H7 (cell line): ENCODE measurements at regions not wholly inside any gene's neighbourhood (a gene's known extent, or its start where the extent isn't known, plus 50 kb on each side); places are given as distances from the start of the nearest gene placed in this dataset.
A peak's percentile ranks its signal among the peaks of the same experiment; 100 is the strongest.
"Not testable (repeated sequence)": the region's sequence is repeated elsewhere in the genome, so short reads cannot be mapped to it uniquely, and the experiment has no call there.

Experiments
- DNase-seq: peaks from one replicate; pipeline ENCODE4 v3.0.0; 2012
- H3K27me3 ChIP-seq: 2 replicates; pipeline ENCODE4 v1.6.0; 2011; ENCODE audit warnings: mild to moderate bottlenecking, low read length; ENCODE audit not compliant: control insufficient read depth, insufficient read depth
- H3K36me3 ChIP-seq: replicated peaks from 2 replicates; pipeline ENCODE4 v1.5.1; 2011; ENCODE audit warnings: low read length; ENCODE audit not compliant: control insufficient read depth, insufficient read depth
- H3K4me3 ChIP-seq: 2 replicates; pipeline ENCODE4 v1.5.1; 2011; ENCODE audit warnings: low read depth, mild to moderate bottlenecking, control low read depth, low read length, moderate library complexity; ENCODE audit not compliant: insufficient read depth

GRCh38 chr5:131023498-131023865 lies 141.6 kb downstream of the HINT1 start:
- DNase-seq: no peak
- no peaks in the 10 kb centered on the region for H3K36me3 ChIP-seq
- H3K4me3 ChIP-seq: no peak overlapping the region
- no peaks in the 10 kb centered on the region for H3K27me3 ChIP-seq

GRCh38 chr5:131022811-131023497 lies 142.1 kb downstream of the HINT1 start:
- no peak for DNase-seq
- H3K36me3 ChIP-seq: no peaks in the 10 kb centered on the region
- no peak overlapping the region for H3K4me3 ChIP-seq
- no peaks in the 10 kb centered on the region for H3K27me3 ChIP-seq

DNA sequence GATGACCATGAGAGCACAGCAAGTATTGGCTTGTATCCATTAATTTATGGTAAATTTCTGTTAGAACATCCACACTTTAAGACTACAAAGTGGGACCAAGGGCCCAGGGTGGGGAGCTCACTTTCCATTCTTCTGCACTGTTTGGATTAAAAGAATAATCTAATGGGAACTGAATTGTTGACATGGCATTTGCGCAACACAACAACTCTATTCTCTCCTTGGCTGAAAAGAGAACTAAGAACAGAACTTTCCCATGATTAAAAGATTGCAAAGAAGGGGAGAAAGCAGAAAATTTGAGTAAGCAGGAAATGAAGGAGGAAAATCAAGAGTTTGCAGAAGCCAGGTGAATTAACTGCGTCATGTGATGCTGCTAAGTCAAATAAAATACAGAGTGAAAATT lies 143.4 kb downstream of the HINT1 start:
- no peak overlapping the region for H3K4me3 ChIP-seq
- H3K36me3 ChIP-seq: no peaks in the 10 kb centered on the region
- no peaks in the 10 kb centered on the region for H3K27me3 ChIP-seq
- DNase-seq: no peak

GRCh38 chr5:131019601-131020315 lies 145.3 kb downstream of the HINT1 start:
- no peak for DNase-seq
- no peak overlapping the region for H3K4me3 ChIP-seq
- no peaks in the 10 kb centered on the region for H3K36me3 ChIP-seq
- H3K27me3 ChIP-seq: no peaks in the 10 kb centered on the region

GRCh38 chr5:131019111-131019510 lies 145.9 kb downstream of the HINT1 start:
- Histone ChIP-seq H3K4me3 (no peak overlapping the region), H3K27me3 (no peaks in the 10 kb centered on the region), H3K36me3 (no peaks in the 10 kb centered on the region)
- DNase-seq: no peak

DNA sequence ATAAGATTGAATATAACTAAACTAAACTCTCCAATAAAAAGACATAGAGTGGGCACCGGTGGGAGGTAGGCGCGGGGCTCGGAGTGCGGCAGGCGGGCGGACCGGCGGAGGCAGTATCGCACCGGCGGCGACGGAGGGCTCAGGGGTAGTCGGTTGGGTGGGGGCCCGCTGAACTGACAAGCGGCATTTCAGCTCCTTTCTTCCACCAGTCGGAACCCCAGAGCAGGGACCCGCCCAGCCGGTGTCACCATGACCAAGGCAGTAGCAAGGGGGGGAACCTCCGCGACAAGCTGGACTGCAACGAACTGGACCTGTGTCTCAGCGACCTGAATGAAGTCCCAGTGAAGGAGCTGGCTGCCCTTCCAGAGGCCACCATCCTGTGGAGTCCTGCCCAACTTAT lies 156.7 kb downstream of the HINT1 start:
- H3K4me3 ChIP-seq: no peak overlapping the region
- H3K36me3 ChIP-seq: no peaks in the 10 kb centered on the region
- DNase-seq: no peak
- no peaks in the 10 kb centered on the region for H3K27me3 ChIP-seq

DNA sequence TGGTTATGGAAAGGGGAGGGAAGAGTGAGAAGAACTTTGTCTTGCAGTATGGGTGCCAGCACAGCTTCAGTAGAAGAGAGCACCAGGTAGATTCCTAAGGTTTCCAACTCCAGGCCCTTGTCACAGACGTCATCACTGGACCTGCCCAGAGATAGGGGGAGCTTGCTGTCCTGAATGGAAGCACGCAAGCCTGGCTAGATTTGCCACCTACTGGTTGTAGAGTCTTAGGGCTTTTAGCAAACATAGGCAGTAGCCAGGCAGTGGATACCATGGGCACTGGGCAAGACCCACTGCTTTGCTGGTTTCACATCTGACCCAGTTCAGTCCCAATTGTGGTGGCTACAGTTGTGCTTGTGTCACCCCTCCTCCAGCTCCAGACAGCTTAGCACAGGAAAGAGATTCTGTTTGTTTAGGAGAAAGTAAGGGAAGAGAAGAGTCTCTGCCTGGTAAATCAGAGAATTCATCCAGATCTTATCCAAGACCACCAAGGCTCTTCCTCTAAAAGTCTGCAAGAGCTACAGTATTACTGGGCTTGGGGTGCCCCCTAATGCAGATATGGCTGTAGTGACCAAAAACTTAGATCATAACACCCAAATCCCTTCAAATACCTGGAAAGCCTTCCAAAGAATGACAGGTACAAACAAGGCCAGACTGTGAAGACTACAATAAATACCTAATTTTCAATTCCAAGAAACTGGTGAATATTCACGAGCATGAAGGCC lies 158.9 kb downstream of the HINT1 start:
- Histone ChIP-seq H3K27me3 (no peaks in the 10 kb centered on the region), H3K36me3 (no peaks in the 10 kb centered on the region), H3K4me3 (no peak overlapping the region)
- DNase-seq: no peak

DNA sequence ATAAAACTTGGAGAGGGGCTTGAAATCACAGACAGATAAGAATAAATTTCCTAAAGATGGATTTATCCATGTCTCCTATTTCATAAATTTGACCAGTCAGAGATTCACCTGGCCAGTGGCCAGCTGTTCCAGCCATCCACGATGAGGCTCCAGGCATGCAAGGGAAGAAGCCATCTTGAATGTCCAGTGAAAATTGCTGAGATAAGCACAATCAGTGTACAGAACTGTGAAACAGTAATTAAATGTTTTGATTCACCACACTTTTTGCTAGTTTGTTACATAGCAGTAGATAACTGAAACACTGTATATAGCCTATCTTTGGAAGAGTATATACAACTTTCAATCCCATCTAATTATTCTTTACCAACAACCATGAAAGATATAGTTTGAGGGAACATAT lies 163.5 kb downstream of the HINT1 start:
- no peak for DNase-seq
- Histone ChIP-seq H3K27me3 (no peaks in the 10 kb centered on the region), H3K36me3 (no peaks in the 10 kb centered on the region), H3K4me3 (no peak overlapping the region)

GRCh38 chr5:131000289-131000688 lies 164.8 kb downstream of the HINT1 start:
- H3K36me3 ChIP-seq: no peaks in the 10 kb centered on the region
- no peak overlapping the region for H3K4me3 ChIP-seq
- H3K27me3 ChIP-seq: no peaks in the 10 kb centered on the region
- DNase-seq: peak; percentile 23

DNA sequence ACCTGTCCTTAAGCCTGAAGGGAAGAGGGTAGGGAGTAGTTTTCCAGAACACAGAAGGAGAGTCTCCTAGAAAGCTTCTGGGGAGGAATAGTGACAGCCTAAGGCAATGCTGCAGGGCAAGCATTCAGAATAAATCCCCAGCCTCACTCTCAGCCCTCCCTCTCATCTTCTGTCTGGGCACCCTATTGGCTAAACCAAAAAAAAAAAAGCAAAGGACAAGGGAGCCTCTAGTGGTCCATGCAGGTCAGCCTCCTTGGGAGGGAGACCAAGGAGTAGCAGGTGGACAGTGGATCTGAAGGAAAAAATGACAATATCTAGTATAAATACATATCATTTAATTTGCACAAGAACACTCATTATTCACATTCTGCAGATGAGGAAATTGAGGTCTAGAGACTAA lies 168.3 kb downstream of the HINT1 start:
- H3K36me3 ChIP-seq, H3K4me3 ChIP-seq, H3K27me3 ChIP-seq, DNase-seq: not testable (repeated sequence)

DNA sequence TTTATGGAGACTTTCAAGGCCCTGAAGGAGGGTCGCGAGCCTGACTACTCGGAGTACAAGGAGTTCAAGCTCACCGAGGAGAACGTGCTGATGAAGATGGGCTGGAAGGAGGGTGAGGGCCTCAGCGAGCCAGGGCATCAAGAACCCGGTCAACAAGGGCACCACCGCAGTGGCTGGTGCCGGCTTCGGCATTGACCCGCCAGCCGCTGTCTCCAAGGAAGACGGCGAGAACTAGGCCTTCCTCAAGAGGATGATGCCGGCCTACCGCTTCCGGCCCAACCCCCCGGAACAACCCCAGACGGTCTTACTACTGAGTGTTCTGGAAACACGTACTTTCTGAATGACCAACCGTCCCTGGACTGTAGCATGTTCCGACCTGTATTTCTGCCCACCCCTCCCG lies 169.2 kb downstream of the HINT1 start:
- DNase-seq: no peak
- H3K4me3 ChIP-seq: no peak overlapping the region
- H3K36me3 ChIP-seq: no peaks in the 10 kb centered on the region
- no peaks in the 10 kb centered on the region for H3K27me3 ChIP-seq

DNA sequence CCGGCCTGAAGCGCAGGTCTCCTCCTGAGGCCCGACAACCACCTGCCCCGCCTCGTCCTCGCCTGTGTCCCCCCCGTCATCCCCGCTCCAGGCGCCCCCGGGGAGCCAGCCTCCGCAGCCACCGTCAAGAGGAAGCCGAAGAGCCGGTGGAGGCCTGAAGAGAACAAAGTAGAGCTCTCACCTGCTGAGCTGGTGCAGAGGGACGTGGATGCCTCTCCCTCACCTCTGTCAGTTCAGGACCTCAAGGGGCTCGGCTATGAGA lies 169.9 kb downstream of the HINT1 start:
- Histone ChIP-seq H3K4me3 (no peak overlapping the region), H3K36me3 (no peaks in the 10 kb centered on the region), H3K27me3 (no peaks in the 10 kb centered on the region)
- peak; percentile 24 for DNase-seq

- H3K36me3 ChIP-seq: no peaks in the 10 kb centered on the region
- no peaks in the 10 kb centered on the region for H3K27me3 ChIP-seq
- DNase-seq: peak; percentile 20
- H3K4me3 ChIP-seq: no peak overlapping the region
Measured at GRCh38 chr5:130994496-130995253, 170.4 kb downstream of the HINT1 start.

DNA sequence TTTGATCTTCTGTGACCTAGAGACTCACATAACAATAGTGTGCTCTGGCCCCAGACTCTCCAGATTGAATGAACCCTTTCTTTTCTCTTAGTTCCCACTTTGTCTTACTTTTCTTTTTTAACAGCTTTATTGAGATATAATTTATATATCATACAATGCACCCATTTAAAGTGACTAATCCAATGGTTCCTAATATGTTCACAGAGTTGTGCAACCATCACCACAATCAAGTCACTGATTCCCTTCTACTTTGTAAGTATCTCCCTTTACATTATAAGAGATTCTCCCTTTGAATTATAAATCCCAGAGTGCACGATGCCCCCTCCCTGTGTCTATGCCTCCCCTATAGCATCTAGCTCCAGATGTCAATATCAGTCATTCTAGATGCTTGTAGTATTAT lies 172.4 kb downstream of the HINT1 start:
- H3K4me3 ChIP-seq: no peak overlapping the region
- H3K36me3 ChIP-seq: no peaks in the 10 kb centered on the region
- no peak for DNase-seq

GRCh38 chr5:130992095-130992494 lies 173.0 kb downstream of the HINT1 start:
- H3K27me3 ChIP-seq: no peaks in the 10 kb centered on the region
- no peak overlapping the region for H3K4me3 ChIP-seq
- no peaks in the 10 kb centered on the region for H3K36me3 ChIP-seq
- DNase-seq: no peak

More for the DNA sequence above, 172.4 kb downstream of the HINT1 start:
- no peaks in the 10 kb centered on the region for H3K27me3 ChIP-seq
